ENCODE measurements at regions not wholly inside any gene's neighbourhood (a gene's known extent, or its start where the extent isn't known, plus 50 kb on each side); places are given as distances from the start of the nearest gene placed in this dataset.

DNA sequence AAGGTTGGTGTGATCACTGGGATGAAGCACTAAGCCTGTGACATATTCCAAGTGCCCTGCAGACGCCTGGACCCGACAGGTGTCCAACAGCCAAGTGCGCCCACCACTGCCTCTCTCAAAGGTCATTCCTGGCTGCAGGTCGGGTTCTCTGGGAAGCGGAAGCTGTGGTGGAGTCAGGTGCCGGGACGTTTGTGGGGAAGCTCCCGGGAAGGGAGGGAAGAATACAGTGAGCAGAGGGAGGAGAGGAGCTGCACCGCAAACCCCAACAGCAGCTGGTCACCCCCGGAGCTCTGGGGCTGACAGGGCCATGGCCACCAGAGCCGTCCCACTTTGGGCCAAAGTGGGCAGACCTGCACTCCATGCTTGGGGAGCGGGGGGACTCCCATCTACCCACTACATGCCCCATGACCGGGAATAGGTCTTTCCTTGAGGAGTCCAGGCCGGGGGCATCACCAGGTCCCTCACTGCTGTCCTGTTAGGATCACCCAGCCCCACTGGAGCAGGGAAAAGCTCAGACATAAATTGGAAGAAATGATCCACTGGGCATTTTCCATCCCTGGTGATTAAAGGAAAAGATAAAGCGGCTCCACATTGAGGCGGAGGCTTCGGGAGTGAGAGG lies 84.5 kb upstream of the PPP2R2D start:
- ChIA-PET POLR2A (ENCODE audit: low non-redundant PET) (no interaction called here), CTCF (interaction anchor here (0.6 kb wide), 1 partner anchor 16 kb away, joined by 3 read pairs; no protein-coding TSS in a partner anchor)
- no peak for DNase-seq (ENCODE audit: low spot score)
- TF ChIP-seq, protein P1, sequence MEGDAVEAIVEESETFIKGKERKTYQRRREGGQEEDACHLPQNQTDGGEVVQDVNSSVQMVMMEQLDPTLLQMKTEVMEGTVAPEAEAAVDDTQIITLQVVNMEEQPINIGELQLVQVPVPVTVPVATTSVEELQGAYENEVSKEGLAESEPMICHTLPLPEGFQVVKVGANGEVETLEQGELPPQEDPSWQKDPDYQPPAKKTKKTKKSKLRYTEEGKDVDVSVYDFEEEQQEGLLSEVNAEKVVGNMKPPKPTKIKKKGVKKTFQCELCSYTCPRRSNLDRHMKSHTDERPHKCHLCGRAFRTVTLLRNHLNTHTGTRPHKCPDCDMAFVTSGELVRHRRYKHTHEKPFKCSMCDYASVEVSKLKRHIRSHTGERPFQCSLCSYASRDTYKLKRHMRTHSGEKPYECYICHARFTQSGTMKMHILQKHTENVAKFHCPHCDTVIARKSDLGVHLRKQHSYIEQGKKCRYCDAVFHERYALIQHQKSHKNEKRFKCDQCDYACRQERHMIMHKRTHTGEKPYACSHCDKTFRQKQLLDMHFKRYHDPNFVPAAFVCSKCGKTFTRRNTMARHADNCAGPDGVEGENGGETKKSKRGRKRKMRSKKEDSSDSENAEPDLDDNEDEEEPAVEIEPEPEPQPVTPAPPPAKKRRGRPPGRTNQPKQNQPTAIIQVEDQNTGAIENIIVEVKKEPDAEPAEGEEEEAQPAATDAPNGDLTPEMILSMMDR (conservative IDR thresholded peaks at IDR 0.05; ENCODE audit: low read depth): no peak
- no peak overlapping the region for H3K27ac ChIP-seq

DNA sequence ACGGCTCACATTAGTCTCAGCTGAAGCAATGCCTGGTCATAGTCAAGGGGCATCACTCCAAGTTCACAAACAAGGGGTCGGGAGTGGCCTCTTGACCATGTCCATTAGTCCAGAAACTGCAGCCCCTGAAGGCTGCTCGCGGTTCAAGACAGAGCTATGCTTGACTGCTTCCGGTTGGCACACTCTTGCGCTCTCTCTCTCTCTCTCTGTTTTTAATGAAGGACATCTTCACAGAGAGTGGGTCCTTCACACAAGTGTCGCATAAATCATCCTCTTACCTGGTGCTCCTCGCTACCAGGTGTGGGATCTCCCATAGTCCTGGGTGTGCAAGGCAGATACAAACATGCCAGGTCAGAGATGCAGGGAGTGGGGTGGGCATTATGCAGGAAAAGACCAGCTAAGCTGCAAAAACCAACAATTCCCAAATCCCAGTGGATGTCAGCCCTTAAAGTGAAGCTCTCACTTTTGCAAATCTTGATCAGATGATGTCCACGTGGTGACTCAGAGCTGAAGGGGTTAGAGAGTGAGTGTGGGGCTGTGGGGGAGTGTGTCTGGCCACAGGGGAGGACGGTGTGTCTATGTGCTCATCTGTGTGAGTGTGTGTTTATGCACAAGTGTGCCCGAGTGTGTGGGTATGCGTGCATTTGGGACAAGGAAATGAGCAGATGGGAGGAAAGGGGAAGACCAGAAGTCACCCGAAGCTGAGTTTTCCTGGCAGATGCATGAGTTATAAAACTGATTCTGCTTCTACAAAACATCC lies 83.7 kb upstream of the PPP2R2D start:
- no peak for DNase-seq (ENCODE audit: low spot score)
- TF ChIP-seq, protein P1 (conservative IDR thresholded peaks at IDR 0.05; ENCODE audit: low read depth): no peak
- ChIA-PET CTCF (interaction anchor here (0.6 kb wide), 1 partner anchor 17 kb away, joined by 3 read pairs; no protein-coding TSS in a partner anchor), POLR2A (ENCODE audit: low non-redundant PET) (no interaction called here)
- no peak overlapping the region for H3K27ac ChIP-seq

GRCh38 chr10:131817866-131818509 lies 82.8 kb upstream of the PPP2R2D start:
- TF ChIP-seq, protein P1 (conservative IDR thresholded peaks at IDR 0.05; ENCODE audit: low read depth): no peak
- CTCF ChIA-PET: no interaction called here
- DNase-seq (ENCODE audit: low spot score): no peak
- no peak overlapping the region for H3K27ac ChIP-seq
- POLR2A ChIA-PET (ENCODE audit: low non-redundant PET): no interaction called here

DNA sequence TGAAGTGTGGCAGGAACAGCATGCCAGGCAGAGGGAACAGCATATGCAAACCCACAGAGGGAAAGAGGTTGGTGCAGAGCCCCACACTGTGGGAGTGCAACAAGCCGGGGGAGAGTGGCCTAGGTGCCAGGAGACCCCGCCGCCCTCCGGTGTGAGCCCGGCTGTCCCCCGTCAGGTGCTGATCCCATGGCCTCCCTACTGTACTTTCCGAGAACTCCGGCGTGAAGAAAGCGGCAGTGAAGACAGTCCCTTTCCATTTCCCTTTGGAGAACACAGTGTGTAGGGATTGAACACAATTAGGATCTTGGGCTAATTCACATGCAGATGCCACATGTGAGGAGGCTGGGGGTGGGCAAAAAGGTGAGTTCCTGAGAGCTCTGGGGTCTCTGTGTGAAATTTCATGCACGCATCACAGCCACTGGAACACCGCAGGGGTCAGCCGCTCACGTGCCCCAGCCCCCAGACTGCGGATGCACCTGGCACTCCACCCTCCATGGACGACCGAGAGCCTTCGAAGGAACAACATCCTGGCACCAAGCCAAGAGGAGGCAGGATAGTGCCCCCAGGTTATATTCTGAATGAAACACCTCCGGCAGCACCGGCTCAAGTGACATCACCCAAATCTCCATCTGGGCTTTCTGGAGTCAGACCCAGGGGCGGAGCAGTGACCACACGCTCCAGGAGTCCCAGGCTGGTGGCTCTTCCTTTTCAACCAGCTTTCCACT lies 82.1 kb upstream of the PPP2R2D start:
- TF ChIP-seq, protein P1 (conservative IDR thresholded peaks at IDR 0.05; ENCODE audit: low read depth): no peak
- ChIA-PET POLR2A (ENCODE audit: low non-redundant PET) (no interaction called here), CTCF (no interaction called here)
- DNase-seq (ENCODE audit: low spot score): no peak
- H3K27ac ChIP-seq: no peak overlapping the region

DNA sequence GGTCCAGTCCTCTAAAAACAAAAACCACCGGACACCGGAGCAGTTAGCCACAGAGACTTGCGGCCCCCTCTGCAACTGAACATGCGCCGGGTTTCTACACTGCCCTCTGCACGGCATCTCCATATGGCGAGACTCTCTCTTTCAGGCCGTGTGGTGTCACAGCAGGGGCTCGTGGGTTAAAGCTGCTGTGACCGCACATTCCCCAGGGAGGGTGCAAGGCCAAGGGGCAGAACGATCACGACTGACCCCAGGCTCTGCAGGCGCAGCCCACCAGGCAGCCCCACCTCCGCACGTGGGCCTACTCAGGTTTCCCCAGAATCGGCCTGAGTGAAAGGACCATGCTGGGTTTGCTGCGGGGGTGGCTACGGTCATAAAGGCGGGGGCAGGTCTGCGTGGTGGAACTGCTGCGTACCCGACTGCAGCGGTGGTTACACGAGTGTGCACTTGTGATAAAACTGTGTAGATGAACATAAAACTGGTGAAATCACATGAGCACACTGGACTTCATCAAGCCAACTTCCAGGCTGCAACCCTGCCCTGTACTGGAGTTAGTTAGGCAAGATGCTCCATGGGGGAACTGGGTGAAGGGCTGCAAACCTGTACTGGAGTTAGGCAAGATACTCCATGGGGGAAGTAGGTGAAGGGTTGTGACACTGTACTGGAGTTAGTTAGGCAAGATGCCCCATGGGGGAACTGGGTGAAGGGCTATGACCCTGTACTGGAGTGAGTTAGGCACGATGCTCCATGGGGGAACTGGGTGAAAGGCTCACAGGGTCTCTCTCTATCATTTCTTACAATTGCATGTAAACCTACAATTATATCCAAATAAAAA lies 81.4 kb upstream of the PPP2R2D start:
- ChIA-PET CTCF (interaction anchor here (0.6 kb wide), 1 partner anchor 264 kb away, joined by 3 read pairs; no protein-coding TSS in a partner anchor), POLR2A (ENCODE audit: low non-redundant PET) (no interaction called here)
- no peak overlapping the region for H3K27ac ChIP-seq
- TF ChIP-seq, protein P1 (conservative IDR thresholded peaks at IDR 0.05; ENCODE audit: low read depth): no peak
- DNase-seq (ENCODE audit: low spot score): no peak
